ENCODE measurements at regions not wholly inside any gene's neighbourhood (a gene's known extent, or its start where the extent isn't known, plus 50 kb on each side); places are given as distances from the start of the nearest gene placed in this dataset.
"Not testable (repeated sequence)": the region's sequence is repeated elsewhere in the genome, so short reads cannot be mapped to it uniquely, and the experiment has no call there.

DNA sequence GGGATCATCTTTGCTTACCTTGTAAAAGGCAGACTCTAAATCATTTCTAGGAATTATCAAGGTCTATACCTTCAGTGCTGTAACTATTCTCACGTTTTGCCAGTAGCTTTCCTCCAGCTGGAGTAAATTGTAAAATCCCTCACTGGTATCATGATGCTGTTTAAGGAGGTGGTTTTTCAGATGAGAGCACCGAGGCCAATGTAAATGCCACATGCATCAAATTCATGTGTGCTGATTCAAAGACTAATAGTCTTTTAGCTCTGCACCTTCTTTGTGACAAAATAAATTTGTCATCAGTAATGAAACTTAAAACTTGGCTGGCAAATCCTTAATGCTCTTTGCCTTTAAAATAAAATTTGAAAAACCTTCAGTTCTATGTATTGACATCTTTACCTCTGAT lies 503.8 kb downstream of the SETD4 start:
- no peak overlapping the region for H3K4me3 ChIP-seq (ENCODE audit: low read depth, low read length)
- in situ Hi-C loops (cut with HindIII; ENCODE audit: low sequenced_read_pairs): no loop called here
- DNase-seq (ENCODE audit: low read depth, low spot score): no peak
- TF ChIP-seq, protein P1, sequence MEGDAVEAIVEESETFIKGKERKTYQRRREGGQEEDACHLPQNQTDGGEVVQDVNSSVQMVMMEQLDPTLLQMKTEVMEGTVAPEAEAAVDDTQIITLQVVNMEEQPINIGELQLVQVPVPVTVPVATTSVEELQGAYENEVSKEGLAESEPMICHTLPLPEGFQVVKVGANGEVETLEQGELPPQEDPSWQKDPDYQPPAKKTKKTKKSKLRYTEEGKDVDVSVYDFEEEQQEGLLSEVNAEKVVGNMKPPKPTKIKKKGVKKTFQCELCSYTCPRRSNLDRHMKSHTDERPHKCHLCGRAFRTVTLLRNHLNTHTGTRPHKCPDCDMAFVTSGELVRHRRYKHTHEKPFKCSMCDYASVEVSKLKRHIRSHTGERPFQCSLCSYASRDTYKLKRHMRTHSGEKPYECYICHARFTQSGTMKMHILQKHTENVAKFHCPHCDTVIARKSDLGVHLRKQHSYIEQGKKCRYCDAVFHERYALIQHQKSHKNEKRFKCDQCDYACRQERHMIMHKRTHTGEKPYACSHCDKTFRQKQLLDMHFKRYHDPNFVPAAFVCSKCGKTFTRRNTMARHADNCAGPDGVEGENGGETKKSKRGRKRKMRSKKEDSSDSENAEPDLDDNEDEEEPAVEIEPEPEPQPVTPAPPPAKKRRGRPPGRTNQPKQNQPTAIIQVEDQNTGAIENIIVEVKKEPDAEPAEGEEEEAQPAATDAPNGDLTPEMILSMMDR (IDR thresholded peaks at IDR 0.05; ENCODE audit: low read depth, low read length): no peak

DNA sequence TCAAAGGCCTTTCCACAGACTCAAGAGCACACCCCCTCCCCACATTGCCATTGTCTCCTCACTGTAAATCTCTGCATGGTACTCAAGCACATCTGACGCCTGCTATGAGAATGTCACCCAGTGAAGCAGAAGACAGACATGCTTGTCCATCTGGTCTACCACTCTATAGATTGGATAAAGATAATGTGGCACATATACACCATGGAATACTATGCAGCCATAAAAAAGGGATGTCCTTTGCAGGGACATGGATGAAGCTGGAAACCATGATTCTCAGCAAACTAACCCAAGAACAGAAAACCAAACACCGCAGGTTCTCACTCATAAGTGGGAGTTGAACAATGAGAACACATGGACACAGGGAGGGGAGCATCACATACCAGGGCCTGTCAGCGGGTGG lies 503.4 kb upstream of the RUNX1 start:
- in situ Hi-C loops (cut with HindIII; ENCODE audit: low sequenced_read_pairs); DNase-seq (ENCODE audit: low read depth, low spot score); H3K4me3 ChIP-seq (ENCODE audit: low read depth, low read length): not testable (repeated sequence)

DNA sequence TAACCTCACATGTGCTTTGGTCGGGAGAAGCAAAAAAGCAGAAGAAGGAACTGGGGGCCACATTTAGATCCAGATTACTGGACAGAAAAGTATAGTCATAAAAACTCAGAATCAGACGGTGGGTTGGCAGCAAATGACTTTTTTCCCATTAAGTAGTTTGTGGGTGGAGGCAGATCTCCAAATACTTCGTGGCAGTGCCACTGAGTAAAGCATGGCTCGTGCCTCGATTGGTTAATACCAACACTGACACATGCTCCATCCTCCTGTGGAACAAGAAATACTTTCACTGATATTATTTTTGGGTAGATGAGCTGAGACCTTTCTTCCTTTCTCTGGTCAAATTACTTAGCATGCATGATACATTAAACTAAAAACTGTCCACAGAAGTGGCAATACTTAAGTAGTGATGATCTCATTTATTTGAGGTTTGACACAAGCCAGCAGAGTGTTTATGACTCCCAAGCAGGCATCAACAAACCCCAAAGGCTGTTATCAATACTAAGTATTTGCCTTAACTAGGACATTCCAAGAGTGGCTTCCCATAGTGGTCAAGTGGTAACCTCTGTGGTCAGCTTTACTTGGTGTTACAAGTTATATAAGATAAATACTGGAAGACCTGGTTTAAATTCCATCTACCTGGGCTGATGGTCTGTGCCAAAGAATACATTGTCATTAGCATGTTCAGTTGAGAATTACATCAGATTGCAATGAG lies 500.0 kb upstream of the RUNX1 start:
- DNase-seq (ENCODE audit: low read depth, low spot score): no peak
- TF ChIP-seq, protein P1 (IDR thresholded peaks at IDR 0.05; ENCODE audit: low read depth, low read length): no peak
- no peak overlapping the region for H3K4me3 ChIP-seq (ENCODE audit: low read depth, low read length)
- in situ Hi-C loops (cut with HindIII; ENCODE audit: low sequenced_read_pairs): no loop called here

DNA sequence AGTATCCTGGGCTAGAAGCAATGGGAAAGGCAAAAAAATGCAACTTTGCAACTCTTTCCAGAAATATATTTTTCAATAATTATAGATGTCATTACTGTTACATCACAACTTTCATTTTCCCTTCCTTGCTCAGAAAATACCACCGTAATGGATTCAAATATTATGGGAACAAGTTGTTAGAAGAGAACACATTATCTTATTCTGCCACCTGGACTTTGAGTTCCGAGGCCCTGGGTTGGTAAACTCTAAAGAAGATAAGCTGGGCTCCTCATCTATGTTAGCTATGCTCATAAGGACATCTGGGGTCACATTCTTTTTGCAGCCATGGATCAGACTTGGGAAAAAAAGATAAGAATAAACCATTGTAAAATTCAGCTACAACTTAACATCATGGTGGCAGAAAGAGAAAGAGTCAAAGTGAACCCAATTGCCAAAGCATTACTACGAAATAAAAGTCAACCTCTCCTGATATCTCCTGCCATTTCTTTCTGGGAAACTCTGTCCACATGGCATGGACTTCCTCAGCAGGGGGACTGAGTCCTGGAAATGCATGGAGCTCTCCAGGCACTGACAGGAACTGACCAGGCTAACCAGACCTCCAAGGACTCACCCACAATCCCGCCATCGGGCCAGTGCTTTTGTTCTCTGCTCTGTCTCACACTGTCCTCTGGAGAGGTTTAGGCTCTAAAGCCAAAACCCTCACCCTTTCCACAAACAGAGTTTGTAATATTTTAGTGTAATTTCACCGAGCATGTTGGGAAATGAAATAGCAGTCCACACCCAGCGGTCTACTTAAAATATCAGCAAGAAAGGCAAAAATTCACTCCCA lies 499.1 kb upstream of the RUNX1 start:
- TF ChIP-seq, protein P1 (IDR thresholded peaks at IDR 0.05; ENCODE audit: low read depth, low read length): no peak
- no peak for DNase-seq (ENCODE audit: low read depth, low spot score)
- H3K4me3 ChIP-seq (ENCODE audit: low read depth, low read length): no peak overlapping the region
- in situ Hi-C loops (cut with HindIII; ENCODE audit: low sequenced_read_pairs): no loop called here

DNA sequence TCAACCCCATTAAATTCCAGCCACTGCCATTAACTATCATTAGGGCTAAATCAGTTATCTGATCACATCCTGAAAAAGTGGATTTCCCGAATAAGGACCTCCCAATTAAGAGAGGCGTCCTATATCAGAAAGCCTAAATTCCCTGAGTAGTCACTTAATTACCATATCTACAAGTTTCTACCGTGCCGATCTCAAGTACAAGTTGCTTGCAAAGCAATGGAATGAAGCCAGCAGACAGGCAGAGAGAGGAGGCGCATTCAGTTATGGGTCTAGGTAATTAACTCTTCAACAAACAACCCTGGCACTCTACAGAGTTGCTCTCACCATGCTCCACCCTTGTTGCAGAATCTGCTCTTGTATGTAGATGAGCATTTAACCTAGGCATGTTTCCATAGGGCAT lies 494.6 kb upstream of the RUNX1 start:
- DNase-seq (ENCODE audit: low read depth, low spot score): no peak
- no peak overlapping the region for H3K4me3 ChIP-seq (ENCODE audit: low read depth, low read length)
- in situ Hi-C loops (cut with HindIII; ENCODE audit: low sequenced_read_pairs): no loop called here
- TF ChIP-seq, protein P1 (IDR thresholded peaks at IDR 0.05; ENCODE audit: low read depth, low read length): no peak

DNA sequence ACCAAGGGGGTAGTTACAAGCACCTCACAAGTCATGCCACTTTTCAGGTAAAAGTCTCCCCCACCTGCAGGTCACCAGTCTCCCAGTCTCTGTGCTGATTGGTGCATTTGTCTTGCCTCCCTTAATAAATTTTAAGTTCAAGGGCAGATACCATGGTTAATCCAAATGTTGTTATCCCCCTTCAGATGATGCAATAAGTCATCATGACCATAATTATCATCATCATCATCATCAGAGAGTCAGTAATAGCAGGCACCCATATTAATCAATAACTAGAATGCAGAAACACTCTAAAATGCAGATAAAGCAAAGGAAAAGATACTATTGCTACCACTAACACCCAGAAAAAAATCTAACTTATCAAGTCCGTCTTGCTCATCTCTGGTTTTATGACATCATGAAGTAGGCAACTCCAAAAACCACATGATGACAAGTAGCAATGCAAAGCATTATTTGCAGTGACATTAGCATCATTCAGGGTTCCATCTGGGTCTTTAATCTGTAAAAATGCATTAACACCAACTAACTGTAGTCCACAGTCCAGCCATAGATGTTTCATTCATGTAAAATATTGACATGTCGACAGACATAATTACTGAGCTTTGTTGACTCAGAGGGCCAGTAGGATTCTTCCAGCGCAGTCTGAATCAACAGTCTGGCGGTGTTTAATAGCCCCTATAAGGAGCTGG lies 492.0 kb upstream of the RUNX1 start:
- in situ Hi-C loops (cut with HindIII; ENCODE audit: low sequenced_read_pairs): no loop called here
- TF ChIP-seq, protein P1 (IDR thresholded peaks at IDR 0.05; ENCODE audit: low read depth, low read length): no peak

More for the DNA sequence above, 492.0 kb upstream of the RUNX1 start:
- peak; percentile 37 for DNase-seq (ENCODE audit: low read depth, low spot score)
- no peak overlapping the region for H3K4me3 ChIP-seq (ENCODE audit: low read depth, low read length)
